ENCODE measurements at regions not wholly inside any gene's neighbourhood (a gene's known extent, or its start where the extent isn't known, plus 50 kb on each side); places are given as distances from the start of the nearest gene placed in this dataset.
"Not testable (repeated sequence)": the region's sequence is repeated elsewhere in the genome, so short reads cannot be mapped to it uniquely, and the experiment has no call there.

GRCh38 chr6:21740376-21741124 is 147.0 kb downstream of the SOX4 start:
- no peak for DNase-seq (ENCODE audit: extremely low read depth, low read depth, low spot score)

GRCh38 chr6:21741221-21742109 is 147.9 kb downstream of the SOX4 start:
- no peak for DNase-seq (ENCODE audit: extremely low read depth, low read depth, low spot score)

- DNase-seq (ENCODE audit: extremely low read depth, low read depth, low spot score) = no peak
Observed at GRCh38 chr6:21742238-21742660, 148.7 kb downstream of the SOX4 start.

- DNase-seq (ENCODE audit: extremely low read depth, low read depth, low spot score) = no peak
Observed at GRCh38 chr6:21744331-21744730, 150.8 kb downstream of the SOX4 start.

DNA sequence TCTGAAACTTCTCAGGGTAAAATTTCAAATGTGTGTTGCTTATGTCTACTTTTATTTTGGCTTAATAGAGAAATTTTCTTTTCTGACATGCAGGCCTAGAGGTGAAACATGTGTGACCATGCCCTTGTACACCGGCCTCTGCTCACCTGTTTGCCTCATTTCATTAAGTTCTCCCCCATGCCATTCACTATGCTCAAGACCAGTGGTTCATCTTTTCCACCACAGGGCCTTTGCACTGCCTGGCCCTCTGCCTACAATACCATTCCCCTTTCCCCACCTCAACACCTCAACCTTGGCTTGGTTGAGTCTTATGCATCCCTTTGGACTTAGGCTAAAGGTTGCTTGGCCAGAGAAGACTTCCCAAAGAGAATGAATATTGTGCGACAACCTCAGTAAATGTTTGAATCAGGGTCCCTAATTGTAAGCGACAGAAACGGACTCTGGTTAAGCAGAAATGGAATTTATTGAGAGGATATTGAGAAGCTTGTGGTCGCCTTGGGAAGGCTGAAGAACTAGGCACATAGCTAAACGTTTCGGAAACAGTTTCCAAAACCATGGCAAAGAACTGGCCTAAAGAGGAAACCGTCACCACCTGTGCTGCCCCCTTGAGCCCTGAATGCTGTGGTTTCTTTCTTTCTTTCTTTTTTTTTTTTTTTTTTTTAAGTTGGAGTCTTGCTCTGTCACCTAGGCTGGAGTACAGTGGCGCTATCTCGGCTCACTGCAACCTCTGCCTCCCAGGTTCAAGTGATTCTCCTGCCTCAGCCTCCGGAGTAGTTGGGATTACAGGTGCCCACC is 152.2 kb downstream of the SOX4 start:
- DNase-seq (ENCODE audit: extremely low read depth, low read depth, low spot score) = no peak

GRCh38 chr6:21747441-21747840 is 153.9 kb downstream of the SOX4 start:
- no peak for DNase-seq (ENCODE audit: extremely low read depth, low read depth, low spot score)

GRCh38 chr6:21748343-21749056 is 154.9 kb downstream of the SOX4 start:
- DNase-seq (ENCODE audit: extremely low read depth, low read depth, low spot score) = no peak

GRCh38 chr6:21749754-21750153 is 156.2 kb downstream of the SOX4 start:
- no peak for DNase-seq (ENCODE audit: extremely low read depth, low read depth, low spot score)

- no peak for DNase-seq (ENCODE audit: extremely low read depth, low read depth, low spot score)
Observed at GRCh38 chr6:21750575-21750974, 157.0 kb downstream of the SOX4 start.

DNA sequence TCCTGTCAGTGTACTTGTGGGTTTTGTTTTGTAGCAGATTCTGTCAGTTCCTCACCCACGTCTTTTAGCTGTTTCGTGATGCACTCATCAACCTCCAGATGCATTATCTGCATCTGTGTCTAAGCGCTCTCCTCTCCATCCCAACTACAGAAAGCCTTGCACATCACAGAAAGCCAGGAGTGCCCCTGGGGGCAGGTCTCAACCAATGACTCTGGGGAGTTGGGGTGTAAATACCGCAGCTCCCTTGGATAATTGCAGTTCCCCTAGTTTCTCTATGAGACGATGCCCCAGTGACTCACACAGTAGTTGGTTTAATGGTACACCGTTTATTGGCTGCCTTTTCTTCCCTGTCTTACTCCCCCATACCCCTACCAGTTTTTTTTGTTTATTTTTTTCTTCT is 158.1 kb downstream of the SOX4 start:
- DNase-seq (ENCODE audit: extremely low read depth, low read depth, low spot score) = no peak

DNA sequence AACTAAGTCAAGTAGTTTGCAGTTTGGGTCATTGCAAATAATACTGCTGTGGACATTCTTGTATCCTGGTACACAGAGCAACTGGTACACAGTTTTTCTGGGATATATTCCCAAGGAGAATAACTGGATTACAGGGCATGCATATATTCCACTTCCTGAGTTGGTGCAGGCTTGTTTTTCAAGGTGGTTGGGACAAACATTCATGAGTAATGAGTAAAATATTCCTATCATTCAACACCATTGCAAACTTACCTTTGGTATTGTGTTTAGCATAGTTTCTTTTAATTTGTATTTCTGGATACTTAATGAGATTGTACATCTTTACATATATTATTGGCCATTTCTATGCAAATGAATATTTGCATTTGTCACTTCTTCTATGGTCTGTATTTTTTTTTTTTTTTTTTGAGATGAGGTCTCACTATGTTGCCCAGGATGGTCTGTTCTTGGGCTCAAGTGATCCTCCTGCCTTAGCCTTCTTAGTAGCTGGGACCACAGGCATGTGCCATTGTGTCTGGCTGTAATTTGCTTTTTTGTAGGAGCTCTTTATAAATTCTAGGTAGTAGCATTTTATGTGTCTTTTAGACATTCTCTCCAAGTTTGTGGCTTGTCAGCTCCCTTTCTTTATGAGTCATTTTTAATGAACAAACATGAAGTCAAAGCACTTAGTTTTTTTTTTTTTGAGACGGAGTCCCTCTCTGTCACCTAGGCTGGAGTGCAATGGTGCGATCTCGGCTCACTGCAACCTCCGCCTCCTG is 158.7 kb downstream of the SOX4 start:
- DNase-seq (ENCODE audit: extremely low read depth, low read depth, low spot score) = no peak

DNA sequence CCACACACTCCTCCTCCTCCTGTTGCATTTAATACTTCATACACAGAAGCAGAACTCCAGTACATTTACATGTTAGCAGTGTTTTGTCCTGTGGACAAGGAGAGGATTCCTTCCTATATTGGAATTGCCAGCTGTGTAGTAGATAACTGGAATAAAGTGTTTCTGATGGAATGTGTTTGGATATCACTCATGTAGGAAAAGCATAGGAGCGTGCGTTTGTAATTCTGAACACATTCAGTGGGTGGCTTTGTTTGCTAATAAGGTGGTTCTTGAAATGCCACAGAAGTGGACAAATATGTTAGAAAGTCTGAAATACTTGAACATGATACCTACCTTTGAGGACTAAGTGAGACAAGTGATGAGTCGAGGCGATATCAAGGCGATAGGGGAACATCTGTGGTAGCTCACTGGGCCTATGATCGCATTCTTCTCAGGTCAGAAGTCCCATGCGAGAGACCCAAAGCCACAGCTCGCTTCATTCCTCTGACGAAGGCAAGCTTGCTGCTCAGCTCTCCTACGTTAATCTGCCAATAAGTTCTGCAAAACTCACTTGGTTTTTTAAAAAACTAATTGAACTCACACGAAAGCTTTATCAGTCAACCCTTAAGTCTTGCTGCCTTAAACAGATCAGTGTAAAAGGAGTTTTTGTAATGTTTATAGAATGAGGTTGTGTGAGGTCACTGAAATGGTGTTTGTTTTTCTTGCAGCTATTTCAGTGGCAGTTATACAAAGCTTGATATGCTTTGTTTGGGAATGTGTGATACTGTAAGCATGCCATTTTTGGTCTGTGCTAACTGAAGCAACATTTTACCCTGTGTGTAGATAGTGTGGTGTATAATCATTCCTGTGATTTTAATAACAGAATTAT is 159.9 kb downstream of the SOX4 start:
- DNase-seq (ENCODE audit: extremely low read depth, low read depth, low spot score) = no peak

- DNase-seq (ENCODE audit: extremely low read depth, low read depth, low spot score) = no peak
Observed at GRCh38 chr6:21754891-21755290, 161.3 kb downstream of the SOX4 start.

- DNase-seq (ENCODE audit: extremely low read depth, low read depth, low spot score) = no peak
Observed at GRCh38 chr6:21756487-21756886, 162.9 kb downstream of the SOX4 start.

DNA sequence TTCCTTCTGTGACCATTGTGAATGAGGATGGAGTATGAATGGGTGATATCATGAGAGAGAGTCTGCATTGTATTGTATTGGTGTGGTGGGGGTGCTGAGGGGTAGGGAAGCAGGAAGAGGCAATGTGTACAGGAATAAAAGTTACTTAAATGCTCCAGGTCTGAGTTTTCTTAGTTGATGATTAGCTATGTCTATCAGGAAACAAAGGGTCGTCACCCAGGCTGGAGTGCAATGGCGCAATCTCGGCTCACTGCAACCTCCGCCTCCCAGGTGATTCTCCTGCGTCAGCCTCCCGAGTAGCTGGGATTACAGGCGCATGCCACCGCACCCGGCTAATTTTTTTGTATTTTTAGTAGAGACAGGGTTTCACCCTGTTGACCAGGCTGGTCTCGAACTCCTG is 163.8 kb downstream of the SOX4 start:
- not testable (repeated sequence) for DNase-seq (ENCODE audit: extremely low read depth, low read depth, low spot score)

GRCh38 chr6:21759721-21760120 is 166.2 kb downstream of the SOX4 start:
- no peak for DNase-seq (ENCODE audit: extremely low read depth, low read depth, low spot score)

- DNase-seq (ENCODE audit: extremely low read depth, low read depth, low spot score) = not testable (repeated sequence)
Observed at GRCh38 chr6:21761053-21761730, 167.6 kb downstream of the SOX4 start.

- no peak for DNase-seq (ENCODE audit: extremely low read depth, low read depth, low spot score)
Observed at GRCh38 chr6:21764989-21765388, 171.4 kb downstream of the SOX4 start.
